IMR-90 (cell line): ENCODE measurements at regions not wholly inside any gene's neighbourhood (a gene's known extent, or its start where the extent isn't known, plus 50 kb on each side); places are given as distances from the start of the nearest gene placed in this dataset.

ENCODE experiments used
- BHLHE40 ChIP-seq: fragments of 150-350 bp; IDR thresholded peaks from 2 replicates; pipeline ENCODE4 v1.6.1; 2016; ENCODE audit warnings: mild to moderate bottlenecking, low read depth, low read length
- CEBPB ChIP-seq: IDR thresholded peaks from 2 replicates; pipeline ENCODE4 v1.6.1; 2012; ENCODE audit warnings: low read depth, low read length, improper control_type of control experiment
- CTCF ChIP-seq: conservative IDR thresholded peaks from 2 replicates; pipeline ENCODE4 v1.5.1; 2012; ENCODE audit warnings: mild to moderate bottlenecking, low read depth, low read length, improper control_type of control experiment
- FOS ChIP-seq: fragments of 150-350 bp; IDR thresholded peaks from 2 replicates; pipeline ENCODE4 v1.6.1; 2016; ENCODE audit warnings: low read depth, low read length
- MAFK ChIP-seq: IDR thresholded peaks from 2 replicates; pipeline ENCODE4 v1.6.1; 2012; ENCODE audit warnings: low read depth, low read length, improper control_type of control experiment
- MAZ ChIP-seq: IDR thresholded peaks from 2 replicates; pipeline ENCODE4 v1.6.1; 2012; ENCODE audit warnings: low read depth, mild to moderate bottlenecking, low read length, improper control_type of control experiment, moderate library complexity, borderline replicate concordance
- MXI1 ChIP-seq: IDR thresholded peaks from 2 replicates; pipeline ENCODE4 v1.6.1; 2012; ENCODE audit warnings: low read depth, mild to moderate bottlenecking, low read length, moderate library complexity, borderline replicate concordance
- POLR2A ChIP-seq: IDR thresholded peaks from 2 replicates; pipeline ENCODE4 v1.6.1; 2012; ENCODE audit warnings: mild to moderate bottlenecking, low read depth, low read length
- RAD21 ChIP-seq: IDR thresholded peaks from 2 replicates; pipeline ENCODE4 v1.6.1; 2012; ENCODE audit warnings: low read length, improper control_type of control experiment
- RCOR1 ChIP-seq: IDR thresholded peaks from 2 replicates; pipeline ENCODE4 v1.6.1; 2012; ENCODE audit warnings: mild to moderate bottlenecking, low read length, improper control_type of control experiment; ENCODE audit not compliant: insufficient replicate concordance
- RFX5 ChIP-seq: IDR thresholded peaks from 2 replicates; pipeline ENCODE4 v1.8.0; 2012; ENCODE audit warnings: low read depth, mild to moderate bottlenecking, low read length, moderate library complexity
- USF2 ChIP-seq: fragments of 150-350 bp; IDR thresholded peaks from 2 replicates; pipeline ENCODE4 v1.6.1; 2017; ENCODE audit warnings: mild to moderate bottlenecking, antibody characterized with exemption, low read length, low read depth

GRCh38 chr11:107275632-107276031, 182.0 kb downstream of the CWF19L2 start:
- TF ChIP-seq POLR2A: no peak
- TF ChIP-seq CTCF: no peak
- TF ChIP-seq USF2: no peak
- no peak for TF ChIP-seq RFX5
- no peak for TF ChIP-seq MAFK
- TF ChIP-seq RCOR1: no peak
- no peak for TF ChIP-seq MXI1
- TF ChIP-seq MAZ: no peak
- no peak for TF ChIP-seq RAD21
- no peak for TF ChIP-seq BHLHE40
- no peak for TF ChIP-seq FOS
- TF ChIP-seq CEBPB: no peak
